ENCODE measurements at regions not wholly inside any gene's neighbourhood (a gene's known extent, or its start where the extent isn't known, plus 50 kb on each side); places are given as distances from the start of the nearest gene placed in this dataset.
"Not testable (repeated sequence)": the region's sequence is repeated elsewhere in the genome, so short reads cannot be mapped to it uniquely, and the experiment has no call there.

DNA sequence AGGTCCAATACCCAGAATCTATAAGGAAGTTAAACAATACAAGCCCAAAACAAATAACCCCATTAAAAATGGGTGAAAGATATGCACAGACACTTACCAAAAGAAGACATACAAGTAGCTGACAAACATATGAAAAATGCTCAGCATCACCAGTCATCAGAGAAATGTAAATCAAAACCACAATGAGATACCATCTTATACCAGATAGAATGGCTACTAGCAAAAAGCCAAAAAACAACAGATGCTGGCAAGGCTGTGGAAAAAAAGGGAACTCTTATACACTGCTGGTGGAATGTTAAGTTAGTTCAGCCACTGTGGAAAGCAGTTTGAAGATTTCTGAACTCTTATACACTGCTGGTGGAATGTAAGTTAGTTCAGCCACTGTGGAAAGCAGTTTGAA lies 331.1 kb downstream of the KIF20B start:
- DNase-seq (ENCODE audit: low read depth), result no peak
- H3K4me3 ChIP-seq (ENCODE audit: control insufficient read depth, low read depth, low read length), result no peak overlapping the region
- TF ChIP-seq, protein P1, sequence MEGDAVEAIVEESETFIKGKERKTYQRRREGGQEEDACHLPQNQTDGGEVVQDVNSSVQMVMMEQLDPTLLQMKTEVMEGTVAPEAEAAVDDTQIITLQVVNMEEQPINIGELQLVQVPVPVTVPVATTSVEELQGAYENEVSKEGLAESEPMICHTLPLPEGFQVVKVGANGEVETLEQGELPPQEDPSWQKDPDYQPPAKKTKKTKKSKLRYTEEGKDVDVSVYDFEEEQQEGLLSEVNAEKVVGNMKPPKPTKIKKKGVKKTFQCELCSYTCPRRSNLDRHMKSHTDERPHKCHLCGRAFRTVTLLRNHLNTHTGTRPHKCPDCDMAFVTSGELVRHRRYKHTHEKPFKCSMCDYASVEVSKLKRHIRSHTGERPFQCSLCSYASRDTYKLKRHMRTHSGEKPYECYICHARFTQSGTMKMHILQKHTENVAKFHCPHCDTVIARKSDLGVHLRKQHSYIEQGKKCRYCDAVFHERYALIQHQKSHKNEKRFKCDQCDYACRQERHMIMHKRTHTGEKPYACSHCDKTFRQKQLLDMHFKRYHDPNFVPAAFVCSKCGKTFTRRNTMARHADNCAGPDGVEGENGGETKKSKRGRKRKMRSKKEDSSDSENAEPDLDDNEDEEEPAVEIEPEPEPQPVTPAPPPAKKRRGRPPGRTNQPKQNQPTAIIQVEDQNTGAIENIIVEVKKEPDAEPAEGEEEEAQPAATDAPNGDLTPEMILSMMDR (IDR thresholded peaks at IDR 0.05; ENCODE audit: control insufficient read depth, insufficient read depth, low read depth, low read length, missing control alignments), result no peak

DNA sequence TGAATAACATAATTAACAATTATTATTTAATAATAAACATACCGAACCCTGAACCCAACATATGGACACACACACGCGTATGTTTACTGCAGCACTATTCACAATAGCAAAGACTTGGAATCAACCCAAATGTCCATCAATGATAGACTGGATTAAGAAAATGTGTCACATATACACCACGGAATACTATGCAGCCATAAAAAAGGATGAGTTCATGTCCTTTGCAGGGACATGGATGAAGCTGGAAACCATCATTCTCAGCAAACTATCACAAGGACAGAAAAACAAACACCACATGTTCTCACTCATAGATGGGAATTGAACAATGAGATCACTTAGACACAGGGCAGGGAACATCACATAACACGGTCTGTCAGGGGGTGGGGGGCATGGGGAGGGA lies 333.5 kb downstream of the KIF20B start:
- not testable (repeated sequence) for DNase-seq (ENCODE audit: low read depth); H3K4me3 ChIP-seq (ENCODE audit: control insufficient read depth, low read depth, low read length)

DNA sequence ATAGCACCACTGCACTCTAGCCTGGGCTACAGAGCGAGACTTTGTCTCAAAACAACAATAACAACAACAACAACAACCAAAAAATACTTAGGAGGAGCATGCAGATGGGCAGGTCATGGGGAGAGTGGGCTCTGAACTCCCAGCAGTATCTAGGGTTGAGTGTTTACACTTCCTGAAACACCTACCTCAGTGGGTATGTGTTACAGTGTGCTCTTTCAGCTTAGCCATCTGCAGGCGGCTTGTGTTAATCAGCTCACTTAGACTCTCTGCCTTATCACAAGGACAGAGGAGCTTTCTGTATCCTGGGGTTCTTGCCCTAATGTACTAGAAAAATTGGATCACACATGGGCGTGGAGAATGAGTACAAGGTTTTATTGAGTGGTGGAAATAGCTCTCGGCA lies 340.2 kb downstream of the KIF20B start:
- TF ChIP-seq, protein P1 (IDR thresholded peaks at IDR 0.05; ENCODE audit: control insufficient read depth, insufficient read depth, low read depth, low read length, missing control alignments), result no peak
- DNase-seq (ENCODE audit: low read depth), result no peak
- no peak overlapping the region for H3K4me3 ChIP-seq (ENCODE audit: control insufficient read depth, low read depth, low read length)

DNA sequence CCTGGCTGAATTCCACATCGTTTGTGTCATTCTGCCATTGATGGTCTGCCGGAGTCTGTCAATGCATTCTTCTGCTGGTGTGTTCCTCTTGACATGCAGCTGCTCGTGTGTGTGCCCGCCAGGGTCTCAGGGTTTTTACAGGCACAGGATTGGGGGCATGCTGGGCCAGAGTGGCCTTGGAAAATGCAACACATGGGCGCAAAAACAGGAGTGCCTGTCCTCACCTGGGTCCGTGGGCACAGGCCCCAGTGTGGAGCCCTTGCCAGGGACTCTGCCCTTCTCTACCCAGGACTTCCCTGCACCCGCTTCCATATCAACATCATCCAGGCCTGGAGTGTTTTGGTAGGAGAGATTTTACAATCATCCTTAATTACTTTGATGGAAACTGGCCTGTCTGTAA lies 340.7 kb downstream of the KIF20B start:
- TF ChIP-seq, protein P1 (IDR thresholded peaks at IDR 0.05; ENCODE audit: control insufficient read depth, insufficient read depth, low read depth, low read length, missing control alignments), result no peak
- DNase-seq (ENCODE audit: low read depth), result no peak

DNA sequence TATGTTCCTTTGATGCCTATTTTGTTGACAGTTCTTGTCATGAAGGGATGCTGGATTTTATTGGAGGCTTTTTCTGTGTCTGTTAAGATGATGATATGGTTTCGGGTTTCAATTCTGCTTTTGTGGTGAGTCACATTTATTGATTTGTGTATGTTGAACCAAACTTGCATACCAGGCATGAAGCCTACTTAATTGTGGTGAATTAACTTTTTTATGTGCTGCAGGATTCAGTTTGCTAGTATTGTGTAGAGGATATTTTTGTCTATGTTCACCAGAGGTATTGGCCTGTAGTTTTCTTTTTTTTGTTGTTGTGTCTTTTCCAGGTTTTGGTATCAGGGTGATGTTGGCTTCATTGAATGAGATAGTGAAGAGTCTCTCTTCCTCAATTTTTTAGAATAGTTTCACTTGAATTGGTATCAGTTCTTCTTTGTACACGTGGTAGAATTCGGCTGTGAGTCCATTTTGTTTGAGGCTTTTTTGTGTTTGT lies 345.9 kb downstream of the KIF20B start:
- no peak for DNase-seq (ENCODE audit: low read depth)
- TF ChIP-seq, protein P1 (IDR thresholded peaks at IDR 0.05; ENCODE audit: control insufficient read depth, insufficient read depth, low read depth, low read length, missing control alignments), result no peak
- no peak overlapping the region for H3K4me3 ChIP-seq (ENCODE audit: control insufficient read depth, low read depth, low read length)

More for the DNA sequence above, 340.7 kb downstream of the KIF20B start:
- H3K4me3 ChIP-seq (ENCODE audit: control insufficient read depth, low read depth, low read length), result no peak overlapping the region

DNA sequence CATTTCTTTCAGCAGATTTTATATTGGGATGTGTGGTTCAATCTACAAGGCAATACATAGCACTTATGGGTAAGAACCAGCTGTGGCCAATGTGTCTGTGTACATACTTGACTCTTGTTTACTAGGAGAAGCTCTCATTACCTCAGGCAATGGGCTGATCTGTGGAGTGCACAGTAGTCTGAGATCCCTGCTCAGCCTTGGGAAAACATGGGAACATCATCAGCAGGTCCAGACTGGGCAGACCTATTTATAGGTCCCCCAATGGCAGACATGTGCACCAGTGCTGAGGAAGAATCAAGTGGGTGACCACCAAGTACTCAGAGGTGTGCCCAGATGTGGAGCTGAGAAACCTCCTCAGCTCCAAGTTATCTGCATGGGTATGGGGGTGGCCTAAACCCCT lies 349.7 kb downstream of the KIF20B start:
- TF ChIP-seq, protein P1 (IDR thresholded peaks at IDR 0.05; ENCODE audit: control insufficient read depth, insufficient read depth, low read depth, low read length, missing control alignments), result no peak
- DNase-seq (ENCODE audit: low read depth), result no peak

DNA sequence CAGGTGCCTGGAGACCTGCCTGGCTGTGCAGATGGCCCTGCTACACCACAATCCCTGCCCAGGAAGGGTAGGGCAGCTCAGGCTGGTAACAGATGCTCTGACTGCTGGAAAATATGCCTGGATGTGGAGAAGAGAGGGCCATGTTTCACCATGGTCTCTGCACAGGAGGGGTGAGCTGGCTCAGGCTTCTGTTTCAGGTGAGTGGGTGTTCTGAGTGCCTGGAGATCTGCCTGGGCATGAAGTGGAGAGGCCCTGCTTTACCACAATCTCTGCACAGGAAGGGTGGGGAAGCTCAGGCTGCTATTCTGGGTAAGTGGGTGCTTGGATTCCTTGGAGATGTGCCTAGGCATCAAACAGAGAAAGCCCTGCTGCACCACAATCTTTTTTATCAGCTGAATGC lies 350.1 kb downstream of the KIF20B start:
- no peak for DNase-seq (ENCODE audit: low read depth)
- H3K4me3 ChIP-seq (ENCODE audit: control insufficient read depth, low read depth, low read length), result no peak overlapping the region
- TF ChIP-seq, protein P1 (IDR thresholded peaks at IDR 0.05; ENCODE audit: control insufficient read depth, insufficient read depth, low read depth, low read length, missing control alignments), result no peak

More for the DNA sequence above, 349.7 kb downstream of the KIF20B start:
- H3K4me3 ChIP-seq (ENCODE audit: control insufficient read depth, low read depth, low read length), result no peak overlapping the region

All from AG09309 (cell line).